ENCODE measurements at regions not wholly inside any gene's neighbourhood (a gene's known extent, or its start where the extent isn't known, plus 50 kb on each side); places are given as distances from the start of the nearest gene placed in this dataset.

DNA sequence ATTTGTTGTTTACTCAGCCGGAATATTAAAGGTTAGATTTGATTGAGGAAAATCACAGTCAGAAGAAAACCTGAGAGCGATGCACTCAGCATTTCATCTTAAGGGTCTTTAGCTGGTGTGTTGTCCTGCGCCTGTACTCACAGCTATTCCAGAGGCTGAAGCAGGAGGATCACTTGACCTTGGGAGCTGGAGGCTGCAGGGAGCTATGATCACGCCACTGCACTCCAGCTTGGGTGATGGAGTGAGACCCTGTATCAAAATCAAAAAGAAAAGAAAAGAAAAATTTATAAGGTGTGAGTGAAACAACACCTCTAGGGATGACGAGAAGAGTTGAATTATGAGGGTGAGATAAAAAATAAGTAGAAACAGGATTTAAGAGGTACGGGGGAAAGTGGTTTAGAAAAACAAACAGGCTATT lies 165.0 kb downstream of the TRIM27 start:
- TF ChIP-seq, protein P1, sequence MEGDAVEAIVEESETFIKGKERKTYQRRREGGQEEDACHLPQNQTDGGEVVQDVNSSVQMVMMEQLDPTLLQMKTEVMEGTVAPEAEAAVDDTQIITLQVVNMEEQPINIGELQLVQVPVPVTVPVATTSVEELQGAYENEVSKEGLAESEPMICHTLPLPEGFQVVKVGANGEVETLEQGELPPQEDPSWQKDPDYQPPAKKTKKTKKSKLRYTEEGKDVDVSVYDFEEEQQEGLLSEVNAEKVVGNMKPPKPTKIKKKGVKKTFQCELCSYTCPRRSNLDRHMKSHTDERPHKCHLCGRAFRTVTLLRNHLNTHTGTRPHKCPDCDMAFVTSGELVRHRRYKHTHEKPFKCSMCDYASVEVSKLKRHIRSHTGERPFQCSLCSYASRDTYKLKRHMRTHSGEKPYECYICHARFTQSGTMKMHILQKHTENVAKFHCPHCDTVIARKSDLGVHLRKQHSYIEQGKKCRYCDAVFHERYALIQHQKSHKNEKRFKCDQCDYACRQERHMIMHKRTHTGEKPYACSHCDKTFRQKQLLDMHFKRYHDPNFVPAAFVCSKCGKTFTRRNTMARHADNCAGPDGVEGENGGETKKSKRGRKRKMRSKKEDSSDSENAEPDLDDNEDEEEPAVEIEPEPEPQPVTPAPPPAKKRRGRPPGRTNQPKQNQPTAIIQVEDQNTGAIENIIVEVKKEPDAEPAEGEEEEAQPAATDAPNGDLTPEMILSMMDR (IDR thresholded peaks at IDR 0.05): no peak
- no peak for TF ChIP-seq POLR2A (IDR thresholded peaks at IDR 0.05)
